NCI-H1092 treated with DMSO at 0.1 percent for 48 hours (cell line): ENCODE measurements at regions not wholly inside any gene's neighbourhood (a gene's known extent, or its start where the extent isn't known, plus 50 kb on each side); places are given as distances from the start of the nearest gene placed in this dataset.

Source experiments
- DNase-seq: peaks from one replicate; lab custom pipeline; 2025; lab: John Stamatoyannopoulos, UW

GRCh38 chr2:76318848-76319360, 608.2 kb upstream of the GCFC2 start:
- DNase-seq: no peak

GRCh38 chr2:76316691-76317090, 606.0 kb upstream of the GCFC2 start:
- no peak for DNase-seq

GRCh38 chr2:76314271-76315020, 603.7 kb upstream of the GCFC2 start:
- DNase-seq: no peak

GRCh38 chr2:76312236-76312635, 601.5 kb upstream of the GCFC2 start:
- DNase-seq: no peak

GRCh38 chr2:76311728-76312127, 601.0 kb upstream of the GCFC2 start:
- no peak for DNase-seq

GRCh38 chr2:76310894-76311633, 600.3 kb upstream of the GCFC2 start:
- DNase-seq: no peak

- no peak for DNase-seq
These were observed 596.8 kb upstream of the GCFC2 start for GRCh38 chr2:76307495-76307894.

GRCh38 chr2:76298041-76298440, 587.3 kb upstream of the GCFC2 start:
- no peak for DNase-seq

- DNase-seq: no peak
These were observed 585.7 kb upstream of the GCFC2 start for GRCh38 chr2:76296438-76296837.

GRCh38 chr2:76295762-76296161, 585.0 kb upstream of the GCFC2 start:
- DNase-seq: no peak

- no peak for DNase-seq
These were observed 577.9 kb upstream of the GCFC2 start for GRCh38 chr2:76288598-76288997.

GRCh38 chr2:76288146-76288545, 577.4 kb upstream of the GCFC2 start:
- DNase-seq: no peak

- DNase-seq: no peak
These were observed 572.6 kb upstream of the GCFC2 start for GRCh38 chr2:76283350-76283749.

- no peak for DNase-seq
These were observed 570.6 kb upstream of the GCFC2 start for GRCh38 chr2:76281156-76281841.

GRCh38 chr2:76280686-76281085, 570.0 kb upstream of the GCFC2 start:
- no peak for DNase-seq

- no peak for DNase-seq
These were observed 568.4 kb upstream of the GCFC2 start for GRCh38 chr2:76279142-76279541.

- DNase-seq: no peak
These were observed 565.1 kb upstream of the GCFC2 start for GRCh38 chr2:76275788-76276187.

- DNase-seq: no peak
These were observed 564.0 kb upstream of the GCFC2 start for GRCh38 chr2:76274676-76275075.

GRCh38 chr2:76274160-76274559, 563.4 kb upstream of the GCFC2 start:
- DNase-seq: no peak

GRCh38 chr2:76270096-76270710, 559.5 kb upstream of the GCFC2 start:
- DNase-seq: no peak

- DNase-seq: no peak
These were observed 558.3 kb upstream of the GCFC2 start for GRCh38 chr2:76268902-76269620.

- DNase-seq: no peak
These were observed 557.8 kb upstream of the GCFC2 start for GRCh38 chr2:76268484-76268883.
